ENCODE measurements at regions not wholly inside any gene's neighbourhood (a gene's known extent, or its start where the extent isn't known, plus 50 kb on each side); places are given as distances from the start of the nearest gene placed in this dataset.

DNA sequence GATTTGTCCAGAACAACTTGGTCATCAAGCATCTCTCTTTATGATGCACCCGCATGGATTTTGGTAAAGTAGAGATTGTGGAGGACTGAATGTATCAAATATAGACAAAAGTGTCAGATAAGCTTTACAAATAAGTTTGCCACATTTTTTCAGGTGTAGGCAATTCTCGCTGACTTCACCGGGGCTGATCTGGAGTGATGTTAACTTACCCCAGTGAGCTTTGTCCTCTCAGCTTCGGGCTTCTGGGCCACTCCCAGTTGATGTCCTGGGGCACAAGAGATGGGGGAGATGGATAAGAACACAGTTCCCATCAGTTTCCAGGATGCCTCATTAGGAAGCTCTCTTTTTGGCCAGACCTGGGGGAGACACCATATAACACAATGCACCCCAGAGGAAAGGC lies 117.7 kb downstream of the ETS2 start:
- Histone ChIP-seq H3K36me3 (no peaks in the 10 kb centered on the region), H3K4me1 (no peaks in the 10 kb centered on the region), H3K4me3 (ENCODE audit: low read depth, low read length) (no peak overlapping the region), H3K9me3 (no peaks in the 10 kb centered on the region), H3K27me3 (no peaks in the 10 kb centered on the region)
- TF ChIP-seq, protein P1, sequence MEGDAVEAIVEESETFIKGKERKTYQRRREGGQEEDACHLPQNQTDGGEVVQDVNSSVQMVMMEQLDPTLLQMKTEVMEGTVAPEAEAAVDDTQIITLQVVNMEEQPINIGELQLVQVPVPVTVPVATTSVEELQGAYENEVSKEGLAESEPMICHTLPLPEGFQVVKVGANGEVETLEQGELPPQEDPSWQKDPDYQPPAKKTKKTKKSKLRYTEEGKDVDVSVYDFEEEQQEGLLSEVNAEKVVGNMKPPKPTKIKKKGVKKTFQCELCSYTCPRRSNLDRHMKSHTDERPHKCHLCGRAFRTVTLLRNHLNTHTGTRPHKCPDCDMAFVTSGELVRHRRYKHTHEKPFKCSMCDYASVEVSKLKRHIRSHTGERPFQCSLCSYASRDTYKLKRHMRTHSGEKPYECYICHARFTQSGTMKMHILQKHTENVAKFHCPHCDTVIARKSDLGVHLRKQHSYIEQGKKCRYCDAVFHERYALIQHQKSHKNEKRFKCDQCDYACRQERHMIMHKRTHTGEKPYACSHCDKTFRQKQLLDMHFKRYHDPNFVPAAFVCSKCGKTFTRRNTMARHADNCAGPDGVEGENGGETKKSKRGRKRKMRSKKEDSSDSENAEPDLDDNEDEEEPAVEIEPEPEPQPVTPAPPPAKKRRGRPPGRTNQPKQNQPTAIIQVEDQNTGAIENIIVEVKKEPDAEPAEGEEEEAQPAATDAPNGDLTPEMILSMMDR (IDR thresholded peaks at IDR 0.05; ENCODE audit: low read depth, low read length) = no peak
- no peak for DNase-seq

DNA sequence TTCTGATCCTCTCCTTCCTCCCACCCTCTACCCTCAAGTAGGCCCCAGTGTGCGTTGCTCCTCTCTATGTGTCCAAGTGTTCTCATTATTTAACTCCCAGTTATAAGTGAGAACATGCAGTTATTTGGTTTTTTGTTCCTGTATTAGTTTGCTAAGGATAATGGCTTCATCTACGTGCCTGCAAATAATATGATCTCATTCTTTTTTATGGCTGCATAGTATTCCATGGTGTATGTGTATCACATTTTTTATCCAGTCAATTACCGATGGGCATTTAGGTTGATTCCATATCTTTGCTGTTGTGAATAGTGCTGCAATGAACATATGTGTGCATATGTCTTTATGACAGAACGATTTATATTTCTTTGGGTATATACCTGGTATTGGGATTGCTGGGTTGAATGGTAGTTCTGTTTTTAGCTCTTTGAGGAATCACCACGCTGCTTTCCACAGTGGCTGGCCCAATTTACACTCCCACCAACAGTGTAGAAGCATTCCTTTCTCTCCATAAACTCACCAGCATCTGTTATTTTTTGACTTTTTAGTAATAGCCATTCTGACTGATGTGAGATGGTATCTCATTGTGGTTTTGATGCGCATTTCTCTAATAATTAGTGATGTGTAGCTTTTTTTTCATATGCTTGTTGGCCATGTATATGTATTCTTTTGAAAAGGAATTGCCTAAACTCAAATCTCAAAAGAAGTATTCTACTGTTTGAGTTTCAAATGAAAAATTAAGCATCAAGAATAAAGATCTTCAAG lies 116.9 kb downstream of the ETS2 start:
- Histone ChIP-seq H3K4me1 (no peaks in the 10 kb centered on the region), H3K9me3 (no peaks in the 10 kb centered on the region), H3K4me3 (ENCODE audit: low read depth, low read length) (no peak overlapping the region), H3K27me3 (no peaks in the 10 kb centered on the region), H3K36me3 (no peaks in the 10 kb centered on the region)
- no peak for DNase-seq
- TF ChIP-seq, protein P1 (IDR thresholded peaks at IDR 0.05; ENCODE audit: low read depth, low read length) = no peak

DNA sequence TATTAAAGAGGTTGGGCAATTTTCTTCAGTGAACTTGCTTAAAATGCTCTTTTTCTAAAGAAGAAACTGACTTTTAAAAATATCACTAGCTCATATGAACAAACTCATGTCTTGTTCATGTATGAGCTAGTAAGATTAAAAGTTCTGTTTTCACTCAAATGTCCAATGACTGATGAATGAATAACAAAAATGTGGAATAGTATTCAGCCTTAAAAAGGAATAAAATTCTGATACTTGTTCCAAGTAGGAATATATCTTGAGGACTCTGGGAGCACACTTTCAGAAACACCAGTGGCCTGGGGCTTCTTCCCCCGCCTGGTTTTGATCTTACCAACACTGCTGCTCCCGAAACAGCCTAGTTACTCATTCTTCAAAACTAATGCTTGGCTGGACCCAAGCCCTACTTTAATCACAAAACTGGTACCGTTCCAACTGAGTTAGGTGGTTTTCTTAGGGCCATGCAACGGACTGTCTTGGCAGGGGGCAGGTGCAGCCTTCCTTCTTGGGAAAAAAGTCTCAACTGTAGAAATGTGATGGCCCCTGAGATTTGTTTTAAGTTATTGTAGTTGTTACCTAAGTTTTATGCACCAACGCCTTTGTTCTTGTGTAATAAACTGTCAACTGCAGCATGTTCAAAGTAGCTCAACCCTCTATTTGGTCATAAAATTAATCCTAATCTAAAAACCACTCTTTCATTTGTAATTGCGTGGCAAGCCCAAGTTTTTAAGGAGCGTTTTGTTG lies 116.0 kb downstream of the ETS2 start:
- no peaks in the 10 kb centered on the region for H3K36me3 ChIP-seq
- no peaks in the 10 kb centered on the region for H3K9me3 ChIP-seq
- no peaks in the 10 kb centered on the region for H3K4me1 ChIP-seq
- no peaks in the 10 kb centered on the region for H3K27me3 ChIP-seq
- TF ChIP-seq, protein P1 (IDR thresholded peaks at IDR 0.05; ENCODE audit: low read depth, low read length) = no peak
- no peak overlapping the region for H3K4me3 ChIP-seq (ENCODE audit: low read depth, low read length)
- no peak for DNase-seq

DNA sequence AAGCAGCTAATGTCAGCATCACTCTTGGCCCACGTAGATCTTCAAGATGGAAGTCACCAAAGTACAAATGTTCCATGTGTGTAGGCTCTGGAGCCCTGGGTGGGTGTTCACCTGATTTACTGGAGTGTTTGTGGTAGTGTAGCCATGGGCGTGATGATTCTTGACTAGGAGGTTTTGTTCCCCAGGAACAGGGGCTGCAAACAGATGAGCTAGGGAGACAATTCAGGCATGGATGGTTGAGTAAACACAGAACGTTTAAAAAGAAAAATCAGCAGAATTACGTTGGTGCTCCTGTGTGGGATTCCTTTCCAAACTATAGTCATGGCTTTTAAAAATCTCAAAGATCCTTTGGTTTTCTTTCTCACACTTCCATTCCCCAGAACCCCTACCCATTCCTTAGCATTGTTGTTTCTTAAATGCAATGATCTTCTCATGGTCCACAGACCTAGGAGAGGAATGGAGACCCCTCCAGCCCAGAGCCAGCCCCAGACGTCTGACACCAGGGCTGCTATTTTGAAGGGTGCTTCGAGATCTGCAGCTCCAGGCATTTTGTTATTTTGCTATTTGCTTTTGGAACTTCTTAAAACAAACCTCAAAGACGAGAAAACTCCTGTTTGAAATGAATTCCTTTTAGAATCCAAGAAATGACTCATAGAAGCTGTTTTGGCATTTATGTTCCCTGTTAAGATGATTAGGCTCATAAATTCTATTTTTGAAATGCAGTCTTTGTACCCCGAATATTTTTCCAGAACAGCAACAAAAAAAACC lies 115.1 kb downstream of the ETS2 start:
- DNase-seq = no peak
- Histone ChIP-seq H3K4me3 (ENCODE audit: low read depth, low read length) (no peak overlapping the region), H3K4me1 (no peaks in the 10 kb centered on the region), H3K9me3 (no peaks in the 10 kb centered on the region), H3K36me3 (no peaks in the 10 kb centered on the region), H3K27me3 (no peaks in the 10 kb centered on the region)
- TF ChIP-seq, protein P1 (IDR thresholded peaks at IDR 0.05; ENCODE audit: low read depth, low read length) = no peak

DNA sequence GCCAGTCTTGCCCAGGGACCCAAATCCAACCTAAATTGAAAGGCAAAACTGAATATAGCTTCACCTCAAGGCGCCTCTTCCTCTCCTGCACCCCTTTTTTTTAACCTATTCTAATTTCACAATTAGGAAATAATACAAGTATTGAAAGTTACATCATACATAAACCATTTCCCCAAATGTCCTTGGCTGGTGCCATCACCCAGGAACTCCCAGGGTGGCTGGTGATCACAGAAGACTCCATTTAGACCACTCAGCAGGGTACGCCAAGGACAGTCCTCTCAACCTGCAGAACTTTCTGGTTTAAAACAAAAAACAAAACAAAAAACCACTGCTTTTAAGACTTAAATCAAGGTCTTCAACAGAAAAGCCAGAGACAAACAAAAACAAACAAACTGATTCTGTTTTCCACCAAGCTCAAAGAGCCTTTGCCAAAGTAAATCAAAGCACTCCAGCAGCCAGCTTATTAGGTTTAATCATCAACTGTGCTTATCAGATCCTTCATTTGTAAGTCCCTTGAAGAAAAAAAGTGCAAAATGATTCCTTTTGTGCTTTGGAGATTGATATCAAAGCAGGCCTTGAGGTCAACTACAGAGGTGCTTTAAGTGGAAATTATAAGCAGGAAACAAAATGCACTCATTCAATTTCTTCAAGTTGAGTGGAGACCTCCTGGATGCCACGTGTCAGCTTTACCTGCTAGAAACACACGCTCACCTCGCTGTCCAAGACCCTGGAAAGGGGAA lies 113.0 kb downstream of the ETS2 start:
- Histone ChIP-seq H3K4me1 (no peaks in the 10 kb centered on the region), H3K36me3 (no peaks in the 10 kb centered on the region), H3K4me3 (ENCODE audit: low read depth, low read length) (no peak overlapping the region), H3K9me3 (no peaks in the 10 kb centered on the region), H3K27me3 (no peaks in the 10 kb centered on the region)
- TF ChIP-seq, protein P1 (IDR thresholded peaks at IDR 0.05; ENCODE audit: low read depth, low read length) = no peak
- DNase-seq = no peak

Measured in BE2C (cell line).